ENCODE measurements at regions not wholly inside any gene's neighbourhood (a gene's known extent, or its start where the extent isn't known, plus 50 kb on each side); places are given as distances from the start of the nearest gene placed in this dataset.

DNA sequence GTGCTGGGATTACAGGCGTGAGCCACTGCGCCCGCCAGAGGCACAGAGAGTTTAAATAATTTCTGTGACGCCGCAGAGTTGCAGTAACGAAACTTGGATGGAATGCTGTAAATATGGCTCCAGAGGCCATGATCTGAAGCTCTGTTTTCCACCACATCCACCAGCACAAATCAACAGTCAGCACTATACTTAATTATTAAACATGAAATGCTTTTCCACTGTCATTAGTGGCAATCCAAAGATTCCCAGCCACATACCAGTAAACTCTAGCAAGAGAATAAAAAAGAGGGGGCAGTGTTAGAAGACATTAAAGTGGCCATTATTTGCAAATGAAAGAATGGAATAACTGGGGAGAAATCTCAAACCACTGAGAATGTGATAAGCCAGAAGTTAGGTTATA, 242.5 kb downstream of the DIRAS2 start:
- DNase-seq (ENCODE audit: low spot score) = no peak

DNA sequence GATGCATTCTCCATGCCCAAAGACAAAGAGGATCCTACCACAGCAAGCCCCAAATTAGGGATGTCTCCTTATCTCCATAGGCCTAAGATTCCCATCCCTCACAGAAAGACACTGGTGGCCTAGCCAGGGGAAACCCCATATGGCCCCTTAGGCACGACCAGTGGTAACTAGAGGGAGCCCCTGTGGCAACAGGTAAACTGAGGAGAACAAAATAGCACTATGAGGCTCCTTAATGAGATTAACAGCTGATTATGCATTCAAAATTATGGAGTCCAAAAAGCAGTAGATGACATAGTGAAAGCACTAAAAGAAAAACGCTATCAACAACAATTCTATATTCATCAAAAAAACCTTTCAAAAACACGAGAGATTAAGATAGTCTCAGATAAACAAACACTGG, 234.0 kb downstream of the DIRAS2 start:
- DNase-seq (ENCODE audit: low spot score) = no peak

DNA sequence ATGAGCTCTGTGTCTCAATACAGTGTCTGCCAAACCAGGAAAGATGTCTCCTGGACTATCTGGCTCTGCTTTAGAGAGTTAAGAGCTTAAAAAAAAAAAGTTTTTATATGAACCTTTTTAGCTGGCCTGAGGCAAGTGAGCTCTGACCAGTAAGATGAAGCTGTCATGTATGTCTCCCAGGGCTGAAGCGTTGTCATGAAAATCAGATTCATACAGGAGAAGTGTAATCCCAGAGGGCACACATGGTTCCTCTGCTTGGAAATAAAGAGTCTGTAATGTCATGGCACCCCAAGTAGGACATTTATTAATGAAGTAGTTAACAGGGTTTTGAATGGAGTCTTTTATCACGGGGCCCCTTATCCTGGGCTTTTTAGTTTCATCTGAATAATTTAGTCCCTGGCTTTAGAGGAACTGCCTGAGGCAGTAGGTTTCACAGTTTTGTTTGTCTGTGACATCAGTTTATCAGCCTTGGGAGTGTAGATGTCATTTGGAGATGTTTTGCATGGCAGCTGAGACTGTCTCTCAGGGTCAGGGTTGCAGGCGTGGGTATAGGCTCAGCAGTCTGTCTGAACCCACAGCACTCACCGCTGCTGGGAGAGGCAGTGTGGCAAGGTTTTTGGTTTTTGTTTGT, 223.3 kb downstream of the DIRAS2 start:
- DNase-seq (ENCODE audit: low spot score) = no peak

DNA sequence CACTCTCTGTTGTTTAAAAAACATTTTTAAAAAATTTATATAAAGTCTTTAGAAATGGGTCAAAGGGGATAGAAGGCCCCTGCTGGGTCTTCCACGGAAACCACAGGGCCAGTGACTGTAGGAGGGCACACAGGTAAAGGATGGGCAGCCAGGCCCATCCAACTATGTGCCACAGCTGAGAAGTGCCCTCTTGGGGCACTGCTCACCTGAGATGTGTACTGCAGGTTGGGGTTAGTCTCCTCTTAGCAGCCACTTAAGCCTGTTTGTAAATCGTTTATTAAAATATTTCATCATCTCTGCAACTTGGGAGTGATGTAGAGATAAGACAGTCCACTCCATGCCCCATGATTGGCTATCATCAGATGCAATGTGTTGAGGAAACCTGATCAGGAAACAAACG, 222.4 kb downstream of the DIRAS2 start:
- DNase-seq (ENCODE audit: low spot score) = no peak

DNA sequence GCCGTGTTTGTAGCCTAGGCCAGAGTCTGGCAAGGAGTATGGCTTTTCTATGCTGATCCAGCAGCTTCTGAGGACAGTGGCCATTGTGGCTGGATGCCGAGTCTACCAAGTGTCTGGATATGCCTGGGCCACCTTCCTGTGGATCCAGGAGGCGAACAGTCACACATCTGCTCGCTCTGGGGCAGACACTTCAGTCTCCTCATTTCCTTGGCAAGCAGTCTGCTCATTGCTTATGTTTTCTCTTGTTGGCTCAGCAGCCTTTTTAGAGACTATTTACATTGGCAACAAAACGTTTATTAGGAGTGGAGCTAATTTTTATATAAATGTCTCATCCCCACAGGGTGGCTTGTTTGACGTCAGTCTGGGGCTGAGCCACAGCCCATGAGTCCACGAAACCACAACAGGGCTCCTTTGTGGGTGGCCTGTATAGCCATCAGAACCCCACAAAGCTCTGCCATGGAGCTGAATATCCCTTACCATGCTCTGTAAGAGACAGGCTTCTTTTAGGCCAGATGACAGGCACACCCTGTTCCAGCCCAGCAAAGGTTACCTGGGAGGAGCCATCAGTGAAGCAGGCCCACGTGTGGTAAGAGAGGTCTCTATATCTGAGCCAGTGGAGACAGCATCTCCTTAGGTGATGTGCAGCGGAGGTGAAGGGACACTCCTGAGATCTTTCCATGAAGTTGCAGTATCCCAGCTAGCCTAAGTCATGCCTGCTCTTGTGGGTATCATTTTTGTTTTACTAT, 221.7 kb downstream of the DIRAS2 start:
- no peak for DNase-seq (ENCODE audit: low spot score)

DNA sequence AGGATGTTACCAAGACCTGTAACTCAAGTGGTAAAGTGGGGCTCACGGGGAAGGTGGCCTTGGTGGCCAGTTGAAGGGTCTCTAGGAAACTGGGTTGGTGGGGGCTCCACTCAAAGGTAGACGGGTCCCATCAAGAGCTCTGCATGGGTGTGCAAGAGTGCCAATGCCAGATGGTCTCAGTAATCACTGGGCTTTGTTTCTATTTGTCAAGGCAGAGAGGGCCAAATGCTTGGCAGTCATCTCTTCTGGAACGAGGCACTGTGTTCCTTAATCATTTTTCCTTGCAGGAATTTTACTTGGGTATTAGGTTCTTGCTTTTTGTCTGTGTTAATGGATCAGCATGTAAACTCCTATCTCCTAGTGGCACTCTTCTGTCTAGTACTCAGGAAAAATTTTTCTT, 220.8 kb downstream of the DIRAS2 start:
- DNase-seq (ENCODE audit: low spot score) = no peak

DNA sequence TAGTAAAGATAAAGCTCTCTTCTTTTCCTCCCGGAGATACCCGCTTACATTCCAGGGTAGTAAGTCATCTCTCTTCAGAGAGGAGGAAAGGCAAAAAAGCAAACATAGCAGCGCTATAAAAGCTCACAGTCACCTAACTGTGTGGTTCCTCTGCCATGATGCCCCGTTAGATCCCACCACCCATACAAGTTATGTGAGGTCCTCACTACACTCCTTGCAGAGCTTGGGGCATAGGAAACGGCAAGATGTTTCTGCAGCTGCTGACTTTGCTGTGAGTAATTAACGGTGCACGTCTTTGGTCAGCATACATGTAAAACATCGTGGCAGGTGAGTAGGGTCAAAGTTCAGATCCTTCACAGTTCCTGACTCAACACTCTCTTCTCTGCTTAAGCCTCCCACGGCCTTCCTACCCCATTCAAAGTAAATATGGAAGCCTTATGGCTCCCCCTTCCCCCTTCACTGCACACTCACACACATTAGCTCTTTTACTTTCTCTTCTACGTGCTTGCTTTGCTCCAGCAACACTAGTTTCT, 218.9 kb downstream of the DIRAS2 start:
- no peak for DNase-seq (ENCODE audit: low spot score)

DNA sequence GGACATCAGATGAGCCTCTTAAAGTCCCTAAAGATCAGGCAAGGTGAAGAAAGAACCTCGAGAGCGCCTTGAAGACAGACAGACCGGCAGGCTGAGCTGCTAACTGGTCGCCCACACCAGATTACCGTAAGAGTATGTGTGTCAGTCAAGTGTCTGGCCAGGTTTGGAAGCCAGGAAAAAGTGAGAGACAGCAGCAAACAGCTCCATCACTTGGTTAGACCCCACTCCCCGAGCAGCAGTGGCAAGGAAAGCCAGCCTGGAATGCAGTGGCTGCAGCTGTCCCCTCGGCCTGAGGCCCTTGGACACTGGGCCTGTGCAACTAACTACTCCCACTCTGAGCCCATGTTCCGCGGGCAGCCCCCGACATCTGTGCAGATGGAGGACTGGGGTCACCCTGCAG, 214.1 kb downstream of the DIRAS2 start:
- DNase-seq (ENCODE audit: low spot score) = no peak

DNA sequence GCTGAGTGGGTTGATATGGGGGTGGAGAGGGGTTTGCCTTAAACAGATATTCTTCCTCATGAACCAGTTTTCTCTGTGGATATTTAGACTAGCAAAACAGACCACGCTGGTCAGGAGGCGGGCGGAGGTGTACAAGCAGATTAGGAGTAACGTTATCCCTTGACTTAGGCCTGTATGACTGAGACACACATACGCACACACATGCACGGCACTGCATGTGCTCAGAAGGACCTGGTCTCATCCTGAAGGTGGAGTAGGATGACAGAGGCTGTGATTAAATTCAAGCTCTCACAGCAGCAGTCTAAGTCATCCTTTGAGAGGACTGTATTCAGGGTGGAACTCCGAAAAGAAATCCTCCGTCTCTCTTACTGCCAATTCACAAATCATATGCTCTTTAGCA, 209.7 kb downstream of the DIRAS2 start:
- no peak for DNase-seq (ENCODE audit: low spot score)

DNA sequence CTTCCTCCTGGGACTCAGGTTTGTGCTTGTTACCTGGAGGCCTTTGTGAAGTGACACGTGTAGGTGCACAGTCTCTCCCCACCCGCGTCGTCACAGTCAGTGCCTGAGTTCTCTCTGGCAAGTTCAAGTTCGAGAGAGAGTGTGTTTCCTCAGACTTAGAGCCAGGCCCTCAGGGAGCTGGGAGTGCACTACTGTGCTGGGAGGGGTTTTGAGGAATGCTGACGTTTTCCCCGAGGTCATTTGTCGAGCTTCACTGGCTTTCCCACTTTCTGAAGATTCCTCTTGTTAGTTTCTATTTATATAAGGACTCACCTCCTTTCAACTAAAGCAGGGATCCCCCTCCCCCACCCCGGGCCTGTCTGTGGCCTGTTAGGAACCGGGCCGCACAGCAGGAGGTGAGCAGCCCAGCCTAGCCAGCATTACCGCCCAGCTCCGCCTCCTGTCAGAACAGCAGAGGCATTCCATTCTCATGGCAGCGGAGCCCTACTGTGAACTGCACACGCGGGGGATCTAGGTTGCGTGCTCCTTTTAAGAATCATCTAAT, 209.2 kb downstream of the DIRAS2 start:
- no peak for DNase-seq (ENCODE audit: low spot score)

DNA sequence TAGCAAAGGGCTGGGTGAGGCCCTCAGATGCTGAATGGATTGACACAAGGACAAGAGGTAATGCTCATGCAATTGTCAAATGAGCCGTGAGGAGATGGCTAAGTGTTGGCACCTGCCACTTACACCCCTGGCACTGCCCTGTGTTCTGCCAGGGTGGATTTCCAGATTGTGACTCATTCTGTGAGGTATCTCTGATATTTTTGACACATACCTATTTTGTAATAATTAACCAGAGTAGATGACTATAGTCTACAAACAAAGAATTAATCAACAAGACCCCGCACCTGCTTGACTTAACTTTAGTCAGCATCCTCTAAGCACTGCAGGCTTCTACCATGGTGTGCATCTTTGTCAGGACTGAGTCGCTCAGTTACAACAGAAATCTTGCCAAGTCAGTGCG, 200.8 kb downstream of the DIRAS2 start:
- DNase-seq (ENCODE audit: low spot score) = no peak

DNA sequence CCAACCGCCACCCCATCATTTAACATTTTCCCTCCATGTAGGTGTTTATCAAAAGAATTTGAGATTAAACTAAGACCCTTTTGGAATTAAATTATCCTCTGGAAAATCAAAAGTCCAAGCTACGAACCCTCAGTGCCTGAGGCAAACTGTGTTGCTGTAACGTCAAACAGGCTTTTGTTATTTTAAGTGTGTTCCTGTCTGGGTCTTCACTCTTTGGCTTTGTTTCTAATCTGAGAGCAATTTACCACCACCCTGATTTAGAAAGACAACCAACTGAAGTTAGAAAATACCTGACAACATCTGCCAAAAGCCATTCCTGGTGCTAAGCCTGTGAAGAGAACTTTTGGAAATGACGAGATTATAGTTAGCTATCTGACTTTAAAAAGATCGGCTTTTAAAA, 199.9 kb downstream of the DIRAS2 start:
- DNase-seq (ENCODE audit: low spot score) = no peak

DNA sequence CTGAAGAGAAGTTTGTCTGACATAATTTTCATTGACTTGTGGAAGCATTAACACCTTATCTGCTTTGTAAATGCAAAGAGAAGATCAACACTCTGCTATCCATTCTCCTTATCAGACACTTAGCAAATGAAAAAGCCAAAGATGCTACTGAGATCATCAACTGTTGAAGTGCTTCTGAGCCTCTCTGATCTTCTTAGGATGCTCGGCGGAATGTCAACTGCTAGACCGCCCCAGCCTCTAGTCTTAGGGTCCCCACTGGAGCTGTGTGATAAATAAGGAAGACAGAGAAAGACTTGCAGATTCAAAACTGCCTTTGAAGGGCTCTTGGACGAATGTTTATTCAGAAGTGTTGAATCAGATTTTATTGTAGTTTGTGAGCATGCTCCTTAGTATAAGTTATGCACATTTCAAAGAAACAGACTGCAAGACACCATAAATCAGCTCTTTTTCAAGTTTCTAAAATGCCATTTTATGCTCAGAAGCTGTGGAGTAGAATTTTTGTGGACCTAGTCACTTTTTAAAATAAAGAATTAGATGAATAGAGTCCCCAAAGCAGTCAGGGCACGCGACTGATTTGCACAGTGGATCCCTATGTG, 197.9 kb downstream of the DIRAS2 start:
- no peak for DNase-seq (ENCODE audit: low spot score)

DNA sequence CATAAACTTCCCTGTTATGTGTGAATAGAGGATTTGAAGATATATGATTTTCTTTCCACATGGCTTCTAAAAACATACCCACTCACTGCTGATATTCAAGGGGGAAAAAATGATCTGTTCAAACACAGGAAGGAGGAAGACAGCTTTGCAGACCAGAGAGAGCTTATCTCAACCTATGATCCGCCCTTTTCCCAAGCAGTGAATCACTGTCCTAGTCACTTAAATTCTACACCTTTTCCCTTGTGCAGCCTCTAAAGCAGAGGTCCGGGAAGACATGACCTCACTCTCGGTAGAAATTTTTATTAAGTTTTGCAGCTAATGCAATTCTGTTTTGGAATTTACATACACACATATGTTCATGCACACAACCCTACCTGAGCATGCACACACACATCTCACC, 197.2 kb downstream of the DIRAS2 start:
- no peak for DNase-seq (ENCODE audit: low spot score)

DNA sequence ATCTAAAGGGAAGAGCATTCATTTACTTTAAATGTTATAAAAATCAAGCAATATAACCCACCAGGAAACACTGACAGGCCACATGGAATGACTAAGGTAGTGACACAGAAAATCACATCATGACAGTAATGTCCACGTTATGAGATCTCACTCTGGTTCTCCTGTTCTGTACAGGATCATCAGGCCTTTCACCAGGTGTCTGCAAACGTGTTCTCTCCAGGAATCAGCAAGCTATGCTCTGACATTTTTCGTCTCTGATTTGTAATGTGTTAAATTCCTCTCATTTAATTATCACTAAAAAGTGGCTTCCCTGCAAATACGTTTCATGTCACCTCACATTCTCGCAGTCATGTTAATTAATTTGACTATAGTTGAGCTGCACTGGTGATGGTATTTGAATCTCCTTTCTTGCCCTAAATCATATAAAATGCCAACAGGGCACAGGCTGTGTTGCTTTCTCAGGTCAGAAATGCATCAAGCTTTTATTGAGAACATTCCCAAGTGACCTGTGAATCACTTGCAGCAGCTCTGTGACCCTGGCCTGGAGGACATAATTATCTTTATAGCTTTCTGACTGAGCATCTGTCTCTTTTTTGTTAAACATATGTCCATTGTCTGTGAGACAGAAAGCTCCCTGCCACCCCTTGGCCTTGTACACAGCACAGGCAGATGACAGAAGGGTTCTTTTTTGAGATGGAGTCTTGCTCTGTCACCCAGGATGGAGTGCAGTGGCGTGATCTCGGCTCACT, 196.2 kb downstream of the DIRAS2 start:
- no peak for DNase-seq (ENCODE audit: low spot score)

DNA sequence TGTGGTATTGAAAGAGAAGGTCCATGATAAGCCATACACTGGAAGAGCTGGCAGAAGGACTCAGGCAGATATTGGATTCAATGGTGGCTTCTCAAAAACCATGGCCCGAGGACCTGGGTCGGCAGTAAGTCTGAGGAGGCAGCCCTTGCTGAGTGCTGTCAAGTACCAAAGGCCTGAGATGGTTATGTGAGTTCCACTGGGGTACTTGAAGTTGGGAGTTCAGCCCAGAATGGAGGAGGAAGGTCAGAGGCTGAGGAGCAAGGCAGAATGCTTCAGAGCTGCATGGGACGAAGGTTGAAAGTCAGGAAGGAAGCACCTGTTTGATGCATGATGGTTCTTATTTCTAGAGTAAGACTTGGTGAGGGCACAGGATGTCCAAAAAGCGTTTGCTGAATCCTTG, 194.9 kb downstream of the DIRAS2 start:
- no peak for DNase-seq (ENCODE audit: low spot score)

DNA sequence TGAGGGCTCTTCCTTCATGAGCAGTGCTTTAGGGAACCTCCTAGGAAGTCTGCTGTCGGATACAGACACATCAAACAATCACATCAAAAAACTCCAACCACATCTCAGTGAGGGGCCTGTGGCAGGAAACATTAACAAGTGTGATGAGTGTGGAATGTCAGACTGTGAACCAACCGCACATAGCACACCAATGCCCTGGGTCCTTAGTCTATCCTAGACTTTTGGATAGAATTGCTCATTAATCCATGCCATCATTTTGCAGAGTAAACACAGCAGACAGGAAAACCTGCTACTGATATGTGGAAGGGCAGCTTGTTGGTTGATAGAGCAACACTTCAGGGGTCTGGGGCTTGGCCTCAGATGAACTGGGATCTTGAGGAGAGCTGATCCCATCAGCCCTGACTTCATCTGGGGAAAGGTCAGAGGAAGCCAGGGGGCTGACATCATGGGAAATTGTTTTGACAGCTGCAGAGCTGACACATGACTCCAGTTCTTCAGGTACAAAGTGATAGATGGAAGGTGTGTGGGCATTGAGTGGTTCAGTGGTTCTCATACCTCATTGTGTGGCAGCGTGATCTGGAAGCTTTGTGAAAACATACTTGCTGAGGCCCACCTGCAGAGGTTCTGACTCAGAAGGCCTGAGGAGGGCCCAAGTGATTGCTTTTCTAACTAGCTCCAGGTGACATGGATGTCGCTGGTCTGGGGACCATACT, 193.3 kb downstream of the DIRAS2 start:
- no peak for DNase-seq (ENCODE audit: low spot score)

DNA sequence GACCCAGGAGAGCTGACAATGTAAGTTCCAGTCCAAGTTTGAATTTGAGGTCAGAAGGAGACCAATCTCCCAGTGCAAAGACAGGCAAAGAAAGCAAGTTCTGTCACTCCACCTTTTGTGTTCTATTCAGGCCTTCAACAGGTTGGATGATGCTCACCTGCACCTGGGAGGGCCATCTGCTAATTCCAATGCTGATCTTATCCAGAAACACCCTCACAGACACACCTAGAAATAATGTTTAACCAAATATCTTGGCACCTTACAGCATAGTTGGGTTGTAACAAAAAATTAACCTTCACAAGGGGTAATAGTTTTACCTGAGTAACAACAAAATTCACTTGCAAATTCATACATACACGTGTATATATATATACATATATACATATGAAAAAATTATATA, 190.8 kb downstream of the DIRAS2 start:
- no peak for DNase-seq (ENCODE audit: low spot score)

DNA sequence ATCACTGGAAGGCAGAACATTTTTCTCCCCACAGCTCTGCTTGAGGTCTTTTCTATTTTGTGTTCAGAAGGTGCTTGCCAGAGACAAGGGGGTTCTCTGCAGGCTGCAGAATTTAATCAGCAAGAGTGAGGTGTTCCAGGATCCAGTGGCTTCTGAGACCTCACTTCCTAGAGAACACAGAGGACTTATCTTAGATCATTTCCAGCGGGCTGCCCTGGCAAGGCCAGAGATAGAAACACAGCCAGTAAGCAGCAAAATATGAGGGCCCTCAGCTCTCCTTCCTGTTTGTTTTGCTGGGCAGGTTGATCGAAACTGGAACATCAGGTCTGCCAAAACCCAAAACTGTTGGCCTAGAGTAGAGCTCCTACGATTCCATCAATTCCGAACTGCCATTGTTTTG, 187.3 kb downstream of the DIRAS2 start:
- DNase-seq (ENCODE audit: low spot score) = no peak

DNA sequence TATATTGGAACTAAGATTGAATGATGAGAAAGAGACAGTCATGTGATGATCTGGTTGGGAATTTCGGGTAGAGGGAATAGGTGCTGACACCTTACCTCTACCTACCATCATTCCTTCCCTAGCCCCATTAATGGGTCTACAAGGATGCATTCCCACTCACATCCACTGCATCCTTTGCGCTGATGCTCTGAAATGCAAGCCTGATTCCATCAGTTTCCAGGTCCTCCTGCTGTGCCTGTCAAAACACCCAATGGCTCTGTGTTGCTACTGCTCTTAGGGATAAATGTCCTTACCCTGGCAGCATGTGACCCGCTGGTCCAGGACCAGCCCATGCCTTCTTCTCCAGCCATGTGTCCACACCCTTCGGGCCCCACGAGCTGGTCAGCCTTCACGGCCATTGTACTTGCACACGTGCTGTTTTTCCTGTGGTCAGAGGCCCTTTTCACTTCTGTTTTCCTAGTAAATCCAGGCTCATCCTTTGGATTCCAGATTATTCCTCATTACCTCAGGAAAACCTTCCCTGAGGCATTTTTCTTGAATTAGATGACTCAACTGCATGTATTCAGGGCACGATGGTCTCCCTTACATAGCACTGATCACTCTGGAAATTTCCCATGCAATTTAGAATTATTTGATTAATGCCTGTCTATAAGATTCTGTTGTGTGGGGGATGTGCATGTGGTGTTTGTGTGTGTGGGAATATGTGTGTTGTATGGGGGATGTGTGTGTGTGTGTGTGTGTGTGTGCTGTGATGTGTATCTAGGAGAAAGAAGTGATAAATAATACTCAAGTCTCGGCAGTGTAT, 185.0 kb downstream of the DIRAS2 start:
- no peak for DNase-seq (ENCODE audit: low spot score)

DNA sequence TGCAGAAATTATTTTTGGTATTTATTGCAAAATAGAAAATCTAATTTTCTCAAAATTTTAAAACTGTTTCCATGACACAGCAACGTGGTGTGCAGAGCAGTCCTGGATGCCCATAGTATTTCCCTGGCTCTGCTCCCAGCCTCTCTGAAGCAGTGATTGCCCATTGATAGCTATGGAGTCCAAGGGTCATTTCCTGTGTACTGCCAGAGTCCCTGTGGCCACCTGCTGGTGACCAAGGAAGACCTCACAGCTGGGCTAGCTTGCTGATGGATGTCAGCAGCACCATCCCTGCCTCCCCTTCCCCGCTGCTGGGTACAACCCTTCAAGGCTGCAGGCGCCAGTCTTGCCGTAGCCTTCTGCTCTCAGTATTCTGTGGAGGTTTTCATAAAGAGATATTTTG, 184.1 kb downstream of the DIRAS2 start:
- no peak for DNase-seq (ENCODE audit: low spot score)

Data from CD4-positive, alpha-beta T cell treated with Interleukin-2 at 100 ng/mL for 4 hours (primary cell).